Ovary (tissue), 7 donors: ENCODE measurements at regions not wholly inside any gene's neighbourhood (a gene's known extent, or its start where the extent isn't known, plus 50 kb on each side); places are given as distances from the start of the nearest gene placed in this dataset.

ENCODE experiments used
- DNase-seq, 5 donors: peaks; one replicate each; pipeline ENCODE4 v3.0.0-alpha.2; 2019 to 2020
- H3K27ac ChIP-seq, 2 donors: fragments of 200-600 bp; one replicate each; pipeline versions ENCODE4 v1.5.1 to v1.8.0; 2019 to 2022
- H3K27me3 ChIP-seq: fragments of 200-600 bp; one replicate; pipeline ENCODE4 v1.8.0; 2022
- H3K36me3 ChIP-seq: fragments of 200-600 bp; sonication (generic); one replicate; pipeline ENCODE4 v1.5.1; 2019
- H3K4me1 ChIP-seq: one replicate; pipeline ENCODE4 v1.8.1; 2013; ENCODE audit warnings: mild to moderate bottlenecking, moderate library complexity; ENCODE audit not compliant: insufficient read depth
- H3K4me3 ChIP-seq: fragments of 200-600 bp; sonication (generic); one replicate; pipeline ENCODE4 v1.5.1; 2017
- H3K9me3 ChIP-seq, 2 donors: fragments of 200-600 bp in 1 of 2; sonication (generic) in 1 of 2; one replicate each; pipeline versions ENCODE4 v1.5.1 to v1.8.1; 2013 to 2019; ENCODE audit warnings: mild to moderate bottlenecking in 1 of 2, moderate library complexity in 1 of 2
- CTCF ChIP-seq, 3 donors: fragments of 450-650 bp in 2 of 3; fragments of 200-600 bp in 1 of 3; IDR thresholded peaks; one replicate each; pipeline versions ENCODE4 v1.5.1 to v1.8.0; 2016 to 2022; ENCODE audit warnings: antibody characterized with exemption in 3 of 3, mild to moderate bottlenecking in 1 of 3
- EP300 ChIP-seq: sonication (generic); formaldehyde crosslinking; IDR thresholded peaks from one replicate; pipeline ENCODE4 v1.6.1; 2017; ENCODE audit warnings: antibody characterized with exemption
- POLR2A ChIP-seq: fragments of 450-650 bp; IDR thresholded peaks from one replicate; pipeline ENCODE4 v1.6.1; 2017; ENCODE audit warnings: antibody characterized with exemption, mild to moderate bottlenecking, moderate library complexity
- WGBS, 3 donors: extraction: QIAGEN DNeasy Blood & Tissue Kit in 1 of 3; methylation state at CpG; one replicate each; pipeline versions ENCODE4 v1.1.5 to v1.1.7; 2013 to 2017; 5-methylcytosine and 5-hydroxymethylcytosine counted together
- intact Hi-C, 4 donors: fragments of 100-400 bp; cut with DNase I; formaldehyde crosslinking; loops; one replicate each; pipeline versions ENCODE4 v1.11.0 to v1.15.1; 2022 to 2023
- donor health status: DM: no; HTN: no; CAD: no; lungs with moderate emphysema.
- donor health status: DM: no; HTN: no; CAD: no.
- donor health status: Bipolar disorder and iron deficiency.
- donor health status: DM: no; HTN: no; CAD: no.
- donor health status: DM: yes; HTN: yes; CAD: no.

DNA sequence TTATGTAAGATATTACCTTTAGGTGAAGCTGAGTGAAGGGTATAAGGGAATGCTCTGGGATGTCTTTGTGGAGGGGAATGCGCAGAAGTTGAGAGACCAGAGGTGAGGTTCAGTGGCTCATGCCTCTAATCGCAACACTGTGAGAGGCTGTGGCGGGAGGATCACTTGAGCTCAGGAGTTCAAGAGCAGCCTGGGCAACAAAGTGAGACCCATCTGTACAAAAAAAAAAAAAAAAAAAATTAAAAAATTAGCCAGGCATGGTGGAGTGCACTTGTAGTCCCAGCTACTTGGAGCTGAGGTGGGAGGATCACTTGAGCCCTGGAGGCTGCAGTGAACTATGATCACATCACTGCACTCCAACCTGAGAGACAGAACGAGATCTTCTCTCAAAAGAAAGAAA lies 57.3 kb upstream of the SP3 start:
- H3K36me3 ChIP-seq = no peaks in the 10 kb centered on the region
- 70 to 89% (median 85%) methylated on average over 4 of the region's 4 CpGs for WGBS, 3 donors
- no peaks in the 10 kb centered on the region for H3K9me3 ChIP-seq
- no peak for DNase-seq
- no peak overlapping the region for H3K4me3 ChIP-seq
- no peak overlapping the region for H3K27ac ChIP-seq
- TF ChIP-seq POLR2A (no peak), EP300 (no peak), CTCF (IDR thresholded peaks at IDR 0.05) (no peak)
- H3K4me1 ChIP-seq = no peaks in the 10 kb centered on the region
- no peaks in the 10 kb centered on the region for H3K27me3 ChIP-seq
- intact Hi-C loops = no loop called here

GRCh38 chr2:174020926-174021662 lies 55.9 kb upstream of the SP3 start:
- DNase-seq = no peak
- H3K27ac ChIP-seq = no peak overlapping the region
- no peaks in the 10 kb centered on the region for H3K36me3 ChIP-seq
- H3K27me3 ChIP-seq = no peaks in the 10 kb centered on the region
- 86 to 93% (median 93%) methylated on average over 5 of the region's 5 CpGs for WGBS, 3 donors
- H3K4me3 ChIP-seq = no peak overlapping the region
- intact Hi-C loops = no loop called here
- no peak for TF ChIP-seq POLR2A
- TF ChIP-seq EP300 = no peak
- no peak for TF ChIP-seq CTCF (IDR thresholded peaks at IDR 0.05)
- no peaks in the 10 kb centered on the region for H3K9me3 ChIP-seq
- no peaks in the 10 kb centered on the region for H3K4me1 ChIP-seq

DNA sequence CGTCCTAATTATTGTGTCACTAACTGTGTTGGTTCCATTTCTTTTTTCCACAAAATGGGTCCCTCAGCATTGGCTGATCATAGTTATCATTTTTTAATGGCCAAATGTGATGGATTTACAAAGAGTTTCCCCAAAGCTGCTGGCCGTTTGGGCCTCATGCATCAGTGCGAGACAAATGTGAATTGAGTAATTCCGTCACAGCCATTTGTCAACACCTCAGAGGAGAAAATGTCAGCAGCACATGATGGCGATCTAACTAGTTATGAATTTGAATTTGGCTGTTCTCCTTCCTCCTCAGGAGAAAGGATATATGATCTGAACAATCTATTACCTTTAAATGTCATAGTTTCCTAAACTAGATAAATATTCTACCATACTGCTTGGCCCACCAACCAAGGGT lies 54.9 kb upstream of the SP3 start:
- TF ChIP-seq POLR2A = no peak
- no peak for TF ChIP-seq EP300
- no peak for TF ChIP-seq CTCF (IDR thresholded peaks at IDR 0.05)
- H3K27ac ChIP-seq = no peak overlapping the region
- no peak overlapping the region for H3K4me3 ChIP-seq
- no peak for DNase-seq
- WGBS, 3 donors = 92 to 97% (median 96%) methylated on average over 5 of the region's 5 CpGs
- no peaks in the 10 kb centered on the region for H3K4me1 ChIP-seq
- intact Hi-C loops = no loop called here
- no peaks in the 10 kb centered on the region for H3K9me3 ChIP-seq
- H3K27me3 ChIP-seq = no peaks in the 10 kb centered on the region
- no peaks in the 10 kb centered on the region for H3K36me3 ChIP-seq

DNA sequence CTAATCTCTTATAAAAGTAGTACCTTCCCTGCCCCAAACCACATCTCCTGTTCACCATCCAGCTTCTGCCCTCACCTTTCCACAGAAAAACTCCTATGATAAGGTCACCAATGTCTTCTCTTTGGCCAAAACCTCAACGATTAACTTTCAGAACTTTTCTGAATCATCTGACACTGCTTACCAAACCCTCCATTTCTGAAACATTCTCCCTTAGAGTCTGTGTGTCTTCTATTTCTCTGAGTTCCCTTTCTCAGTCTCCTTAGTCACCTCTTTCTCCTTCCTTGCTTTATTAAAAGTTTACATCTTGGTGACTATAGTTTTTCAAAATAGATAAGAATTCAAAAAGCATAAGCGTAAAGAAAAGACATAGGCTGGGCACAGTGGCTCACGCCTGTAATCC lies 51.3 kb upstream of the SP3 start:
- intact Hi-C loops = loop anchor here in 2 of 4 donors (10.0 kb wide), 1 partner anchor 52 kb away; the partner anchor contains the start of gene SP3 (in 2 of the 2)
- WGBS, 3 donors = 89 to 93% (median 91%) methylated on average over 3 of the region's 3 CpGs
- Histone ChIP-seq H3K36me3 (no peaks in the 10 kb centered on the region), H3K4me3 (no peak overlapping the region), H3K27me3 (no peaks in the 10 kb centered on the region), H3K27ac (no peak overlapping the region), H3K4me1 (peaks cover 7% of the 10 kb centered on the region), H3K9me3 (no peaks in the 10 kb centered on the region)
- DNase-seq = no peak
- no peak for TF ChIP-seq CTCF (IDR thresholded peaks at IDR 0.05)
- TF ChIP-seq POLR2A = no peak
